ENCODE measurements at regions not wholly inside any gene's neighbourhood (a gene's known extent, or its start where the extent isn't known, plus 50 kb on each side); places are given as distances from the start of the nearest gene placed in this dataset.

DNA sequence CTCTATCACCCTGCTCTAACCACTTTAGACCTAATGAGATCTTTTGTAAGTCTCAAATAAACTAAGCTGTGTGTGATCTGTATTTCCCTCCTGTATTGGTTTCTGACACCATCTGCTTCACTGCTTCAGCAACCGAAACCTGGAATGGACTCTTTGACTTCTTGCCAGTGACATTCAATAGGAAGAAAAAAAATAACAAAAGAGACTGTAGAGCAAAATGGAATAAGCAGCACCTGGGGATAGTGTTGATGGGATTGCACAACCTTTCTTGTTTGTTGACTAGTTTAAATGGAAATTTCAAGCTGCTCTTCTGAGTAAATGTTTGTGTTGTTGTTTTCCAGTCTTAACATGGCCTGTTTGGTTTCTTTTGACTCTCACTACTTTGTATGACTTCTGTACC, 888.6 kb upstream of the SEL1L start:
- no peak for DNase-seq (ENCODE audit: low read depth)
- no peak overlapping the region for H3K4me3 ChIP-seq (ENCODE audit: low read length)
- TF ChIP-seq, protein P1, sequence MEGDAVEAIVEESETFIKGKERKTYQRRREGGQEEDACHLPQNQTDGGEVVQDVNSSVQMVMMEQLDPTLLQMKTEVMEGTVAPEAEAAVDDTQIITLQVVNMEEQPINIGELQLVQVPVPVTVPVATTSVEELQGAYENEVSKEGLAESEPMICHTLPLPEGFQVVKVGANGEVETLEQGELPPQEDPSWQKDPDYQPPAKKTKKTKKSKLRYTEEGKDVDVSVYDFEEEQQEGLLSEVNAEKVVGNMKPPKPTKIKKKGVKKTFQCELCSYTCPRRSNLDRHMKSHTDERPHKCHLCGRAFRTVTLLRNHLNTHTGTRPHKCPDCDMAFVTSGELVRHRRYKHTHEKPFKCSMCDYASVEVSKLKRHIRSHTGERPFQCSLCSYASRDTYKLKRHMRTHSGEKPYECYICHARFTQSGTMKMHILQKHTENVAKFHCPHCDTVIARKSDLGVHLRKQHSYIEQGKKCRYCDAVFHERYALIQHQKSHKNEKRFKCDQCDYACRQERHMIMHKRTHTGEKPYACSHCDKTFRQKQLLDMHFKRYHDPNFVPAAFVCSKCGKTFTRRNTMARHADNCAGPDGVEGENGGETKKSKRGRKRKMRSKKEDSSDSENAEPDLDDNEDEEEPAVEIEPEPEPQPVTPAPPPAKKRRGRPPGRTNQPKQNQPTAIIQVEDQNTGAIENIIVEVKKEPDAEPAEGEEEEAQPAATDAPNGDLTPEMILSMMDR (conservative IDR thresholded peaks at IDR 0.05; ENCODE audit: low read length), result no peak

DNA sequence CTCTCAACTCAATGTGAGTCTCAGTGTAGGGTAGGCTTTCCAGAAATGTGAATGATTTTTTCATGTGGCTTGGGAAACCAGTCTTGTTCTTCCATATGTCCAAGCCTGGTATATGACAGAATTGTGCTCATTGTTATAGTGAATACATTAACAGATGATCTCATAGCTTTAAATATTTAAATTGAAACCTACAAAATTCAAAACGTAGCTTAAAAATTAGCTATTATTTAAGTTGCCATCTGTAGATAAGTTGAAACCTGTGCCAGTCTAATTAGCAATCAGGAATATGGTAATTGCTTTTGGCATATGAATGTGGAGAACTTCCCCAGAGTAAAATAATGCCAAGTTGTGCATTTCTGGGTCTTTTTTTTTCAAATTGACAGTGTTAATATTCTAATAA, 891.6 kb upstream of the SEL1L start:
- no peak for DNase-seq (ENCODE audit: low read depth)
- no peak overlapping the region for H3K4me3 ChIP-seq (ENCODE audit: low read length)
- TF ChIP-seq, protein P1 (conservative IDR thresholded peaks at IDR 0.05; ENCODE audit: low read length), result no peak

DNA sequence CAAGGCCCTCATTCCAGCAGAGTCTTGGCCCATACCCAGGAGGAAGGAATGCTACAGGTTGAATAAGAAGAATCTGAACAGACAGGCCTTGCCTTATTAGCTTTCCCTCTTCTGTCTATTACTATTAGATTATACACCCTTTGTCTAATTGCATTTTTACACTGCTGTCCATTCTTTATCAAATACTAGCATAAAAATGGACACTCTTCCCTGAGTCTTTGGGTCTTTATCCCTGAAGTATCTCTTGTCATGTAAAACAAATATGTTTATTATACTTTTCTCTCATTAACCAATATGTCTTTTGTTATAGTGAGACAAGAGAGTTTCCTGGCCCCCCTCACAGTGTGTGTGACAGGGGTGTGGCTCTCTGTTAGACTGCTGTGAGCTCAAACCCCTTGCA, 897.4 kb upstream of the SEL1L start:
- no peak overlapping the region for H3K4me3 ChIP-seq (ENCODE audit: low read length)
- TF ChIP-seq, protein P1 (conservative IDR thresholded peaks at IDR 0.05; ENCODE audit: low read length), result no peak
- no peak for DNase-seq (ENCODE audit: low read depth)

DNA sequence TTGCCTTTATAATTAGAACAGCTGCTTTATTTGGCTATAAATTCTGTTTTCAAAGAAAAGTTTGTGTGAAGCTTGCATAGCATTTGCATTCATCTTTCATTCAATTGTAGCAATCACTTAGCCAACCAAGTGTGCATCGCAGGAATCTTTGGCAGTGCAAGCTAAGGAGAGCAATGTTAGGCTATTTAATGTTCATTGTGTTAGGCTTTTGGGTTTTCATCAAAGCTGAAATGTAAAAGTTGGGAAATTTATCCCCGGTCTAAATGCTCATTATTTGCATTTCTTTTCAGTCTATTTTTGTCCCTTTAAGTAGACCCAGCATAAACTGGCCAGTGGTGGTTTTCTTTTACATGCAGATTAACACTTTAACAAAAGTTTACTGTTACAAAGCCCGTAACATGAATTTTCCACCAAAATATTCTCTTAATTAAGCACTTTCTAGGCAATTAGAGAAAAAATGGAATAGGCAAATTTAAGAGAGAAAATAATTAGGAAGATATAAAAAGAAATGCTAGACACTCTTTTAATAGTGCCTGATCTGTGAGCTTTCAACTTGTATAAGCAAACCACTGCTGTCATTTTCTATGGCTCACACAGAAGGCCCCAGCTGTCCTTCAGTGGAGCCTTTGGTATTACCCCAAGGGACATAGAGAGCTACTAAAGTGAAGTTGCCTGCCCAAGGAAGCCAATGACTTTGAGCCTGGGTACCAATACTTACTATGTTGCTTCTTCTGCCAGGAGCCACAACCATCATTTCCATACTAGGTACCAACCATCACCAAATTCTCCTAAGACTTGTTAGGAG, 898.9 kb upstream of the SEL1L start:
- TF ChIP-seq, protein P1 (conservative IDR thresholded peaks at IDR 0.05; ENCODE audit: low read length), result no peak
- H3K4me3 ChIP-seq (ENCODE audit: low read length), result no peak overlapping the region
- no peak for DNase-seq (ENCODE audit: low read depth)

DNA sequence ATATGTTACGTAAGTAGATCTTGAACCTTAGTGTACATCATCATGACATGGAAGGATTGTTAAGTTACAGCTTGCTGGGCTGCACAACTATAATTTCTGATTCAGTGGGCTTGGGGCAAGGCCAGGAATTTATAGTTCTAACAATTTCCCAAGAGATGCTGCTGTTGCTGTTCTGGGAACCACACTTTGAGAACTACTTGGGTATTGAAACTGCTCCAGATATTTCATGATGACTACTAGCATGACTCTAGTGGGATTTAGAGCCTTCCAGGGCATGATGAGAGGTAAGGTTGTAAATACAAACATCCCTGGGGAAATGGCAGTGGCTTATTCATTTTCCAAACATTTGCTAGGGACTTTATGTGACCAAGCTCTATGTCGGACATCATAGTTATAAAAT, 904.8 kb upstream of the SEL1L start:
- no peak overlapping the region for H3K4me3 ChIP-seq (ENCODE audit: low read length)
- no peak for DNase-seq (ENCODE audit: low read depth)
- TF ChIP-seq, protein P1 (conservative IDR thresholded peaks at IDR 0.05; ENCODE audit: low read length), result no peak; the same call in 1 of the 2 replicates

DNA sequence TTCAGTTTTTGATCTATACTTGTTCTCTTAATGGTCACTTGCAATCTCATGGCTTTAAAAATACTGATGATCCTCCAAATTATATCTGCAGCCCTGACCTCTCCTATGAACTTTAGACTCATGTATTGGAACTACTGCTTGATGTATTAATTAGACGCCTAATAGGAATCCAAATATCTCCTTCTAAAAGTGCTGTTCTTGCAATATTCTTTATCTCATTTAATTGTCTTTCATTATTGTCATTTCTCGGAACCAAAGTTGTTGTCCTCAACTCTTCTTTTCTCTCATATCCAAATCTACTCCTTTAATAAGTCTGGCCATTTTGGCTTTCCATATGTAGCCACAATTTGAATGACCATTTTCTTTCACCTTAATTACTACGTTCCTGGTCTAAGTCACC, 907.6 kb upstream of the SEL1L start:
- no peak for DNase-seq (ENCODE audit: low read depth)
- H3K4me3 ChIP-seq (ENCODE audit: low read length), result no peak overlapping the region
- TF ChIP-seq, protein P1 (conservative IDR thresholded peaks at IDR 0.05; ENCODE audit: low read length), result no peak

DNA sequence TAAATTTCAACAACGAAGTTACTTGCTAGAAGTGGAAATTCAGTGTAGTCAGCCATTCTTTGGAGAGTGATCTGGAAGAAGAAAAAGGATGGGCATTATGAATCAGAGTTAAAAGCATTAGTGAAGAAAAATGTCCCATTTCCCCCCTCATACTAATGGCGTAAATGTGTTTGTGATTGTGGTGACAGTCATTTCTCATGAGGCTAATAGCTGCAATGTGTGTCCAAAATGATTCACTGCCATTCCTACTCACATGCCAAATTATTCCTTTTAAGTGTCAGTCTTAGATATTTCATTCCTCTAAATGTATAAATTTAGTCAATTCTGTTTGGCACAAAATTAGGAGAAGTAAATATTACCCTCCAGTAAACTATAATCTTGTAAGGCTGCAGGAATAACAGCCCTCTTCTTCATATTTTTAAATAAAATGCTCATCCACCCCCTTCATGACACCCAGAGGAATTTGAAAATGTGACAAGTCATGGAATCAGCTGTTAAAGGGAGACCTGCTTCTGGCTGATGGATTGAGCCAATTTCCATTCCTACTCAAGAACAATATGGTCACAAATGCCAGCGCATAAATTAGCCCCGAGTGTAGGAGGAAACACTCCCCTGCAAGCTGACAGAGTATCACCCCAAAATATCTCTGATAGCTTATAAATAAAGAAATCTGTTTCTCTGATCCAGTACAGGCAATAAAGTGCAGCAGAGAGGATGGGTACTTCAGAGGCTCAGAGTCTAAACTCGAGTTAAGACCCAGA, 912.3 kb upstream of the SEL1L start:
- TF ChIP-seq, protein P1 (conservative IDR thresholded peaks at IDR 0.05; ENCODE audit: low read length), result no peak
- no peak overlapping the region for H3K4me3 ChIP-seq (ENCODE audit: low read length)
- DNase-seq (ENCODE audit: low read depth), result no peak
